IgD-negative memory B cell (primary cell): ENCODE measurements at regions not wholly inside any gene's neighbourhood (a gene's known extent, or its start where the extent isn't known, plus 50 kb on each side); places are given as distances from the start of the nearest gene placed in this dataset.
"Not testable (repeated sequence)": the region's sequence is repeated elsewhere in the genome, so short reads cannot be mapped to it uniquely, and the experiment has no call there.

ENCODE experiments used
- H3K27ac Mint-ChIP-seq, 3 donors: one replicate each; pipeline ENCODE4 v1.8.0; 2020 to 2022; ENCODE audit warnings: mild to moderate bottlenecking in 3 of 3, mixed read lengths in 3 of 3, moderate library complexity in 1 of 3
- H3K27me3 Mint-ChIP-seq: one replicate; pipeline ENCODE4 v1.8.0; 2021; ENCODE audit warnings: mixed read lengths
- H3K36me3 Mint-ChIP-seq: one replicate; pipeline ENCODE4 v1.8.0; 2020; ENCODE audit warnings: mild to moderate bottlenecking, mixed read lengths
- H3K4me1 Mint-ChIP-seq, 3 donors: one replicate each; pipeline ENCODE4 v1.8.0; 2020 to 2022; ENCODE audit warnings: mixed read lengths in 3 of 3, mild to moderate bottlenecking in 1 of 3
- H3K4me3 Mint-ChIP-seq, 4 donors: one replicate each; pipeline ENCODE4 v1.8.0; 2020 to 2022; ENCODE audit warnings: mild to moderate bottlenecking in 4 of 4, mixed read lengths in 4 of 4, moderate library complexity in 3 of 4
- H3K9me3 Mint-ChIP-seq, 3 donors: one replicate each; pipeline ENCODE4 v1.8.0; 2020 to 2021; ENCODE audit warnings: mixed read lengths in 3 of 3, mild to moderate bottlenecking in 1 of 3

DNA sequence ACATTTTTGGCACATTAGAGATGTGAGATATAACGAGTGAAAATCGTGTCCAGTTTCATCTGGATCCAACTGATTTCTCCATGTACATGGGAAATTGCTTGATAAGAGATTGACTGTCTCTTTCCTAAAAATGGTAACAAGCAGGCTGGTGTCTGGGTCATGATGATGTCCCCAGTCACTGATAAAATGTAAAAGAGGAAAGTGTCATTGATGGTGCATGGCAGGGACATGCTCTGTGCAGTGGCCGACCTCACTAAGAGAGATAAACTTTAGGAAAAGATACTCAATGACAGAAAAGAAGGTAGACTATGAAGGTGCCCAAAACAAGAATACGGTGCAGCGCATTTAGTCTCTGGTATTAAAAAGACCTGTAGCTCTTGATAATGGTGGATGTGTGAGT, 1517.5 kb downstream of the RPIA start:
- Mint-ChIP-seq H3K4me1 (peaks cover 0 to 8% (median 7%) of the 10 kb centered on the region in 3 donors), H3K36me3 (no peaks in the 10 kb centered on the region), H3K27me3 (peaks cover 2% of the 10 kb centered on the region), H3K9me3 (no peaks in the 10 kb centered on the region), H3K27ac (no peak overlapping the region), H3K4me3 (no peak overlapping the region)

DNA sequence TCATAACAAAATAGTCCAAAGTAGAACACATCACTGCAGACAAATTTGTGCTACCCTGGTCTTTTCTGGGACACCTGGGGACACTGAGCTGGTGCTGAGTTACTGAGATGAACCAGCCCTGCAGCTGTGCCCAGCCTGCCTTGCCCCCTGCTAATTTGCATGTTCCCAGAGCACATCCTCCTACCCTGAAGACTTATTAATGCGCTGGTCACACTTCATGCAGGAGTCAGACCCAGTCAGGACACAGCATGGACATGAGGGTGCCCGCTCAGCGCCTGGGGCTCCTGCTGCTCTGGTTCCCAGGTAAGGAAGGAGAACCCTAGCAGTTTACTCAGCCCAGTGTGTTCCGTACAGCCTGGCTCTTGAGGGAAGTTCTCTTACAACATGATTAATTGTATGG, 1518.3 kb downstream of the RPIA start:
- no peaks in the 10 kb centered on the region for H3K36me3 Mint-ChIP-seq
- H3K27ac Mint-ChIP-seq: no peak overlapping the region
- no peaks in the 10 kb centered on the region for H3K9me3 Mint-ChIP-seq
- H3K27me3 Mint-ChIP-seq: peaks cover 2% of the 10 kb centered on the region
- peak overlapping the region in 3 of 4 donors; percentile 12 to 79 (median 69) for H3K4me3 Mint-ChIP-seq
- peaks cover 0 to 8% (median 7%) of the 10 kb centered on the region in 3 donors for H3K4me1 Mint-ChIP-seq

DNA sequence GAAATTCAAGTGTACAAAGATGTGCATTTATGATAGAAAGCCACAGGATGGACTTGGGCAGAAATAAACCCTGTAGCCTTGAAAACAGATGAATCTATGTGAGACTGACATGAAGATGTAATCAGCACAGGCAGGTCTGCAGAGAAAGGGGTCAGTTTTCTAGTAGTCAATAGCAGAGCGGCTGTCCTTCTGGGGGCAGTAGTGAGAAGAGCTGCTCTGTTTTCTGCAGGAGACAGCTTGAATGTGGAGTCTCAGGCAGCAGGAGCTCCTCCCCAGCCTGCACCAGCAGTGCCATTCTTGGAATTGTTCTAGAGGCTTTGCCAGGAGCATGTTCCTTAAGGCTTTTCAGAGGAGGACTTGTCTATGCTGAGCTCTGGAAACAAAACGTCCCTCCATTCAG, 1524.4 kb downstream of the RPIA start:
- not testable (repeated sequence) for H3K4me3 Mint-ChIP-seq, H3K27me3 Mint-ChIP-seq, H3K9me3 Mint-ChIP-seq, H3K36me3 Mint-ChIP-seq, H3K27ac Mint-ChIP-seq
- peaks cover 5 to 16% (median 9%) of the 10 kb centered on the region in 3 donors for H3K4me1 Mint-ChIP-seq

DNA sequence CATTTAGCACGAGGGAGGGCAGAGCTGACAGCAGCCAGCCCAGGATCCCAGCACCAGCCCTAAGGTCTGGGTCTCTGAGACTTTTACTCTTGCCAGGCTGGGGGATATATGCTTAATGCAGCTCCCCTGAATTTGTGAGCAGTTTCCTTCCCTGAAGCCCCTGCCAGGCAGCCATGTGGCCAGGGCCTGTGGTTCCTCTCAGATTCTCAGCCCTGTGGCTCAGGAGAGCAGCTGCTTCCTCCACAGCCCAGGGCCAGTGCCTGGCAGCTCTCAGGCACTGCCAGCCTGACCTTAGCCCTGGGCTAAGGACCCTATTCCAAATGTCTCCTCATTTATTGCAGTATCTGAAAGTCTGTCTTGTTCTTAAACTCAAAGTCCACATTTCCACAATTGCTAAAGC, 1525.3 kb downstream of the RPIA start:
- H3K36me3 Mint-ChIP-seq, H3K27ac Mint-ChIP-seq, H3K9me3 Mint-ChIP-seq, H3K4me3 Mint-ChIP-seq, H3K27me3 Mint-ChIP-seq: not testable (repeated sequence)
- H3K4me1 Mint-ChIP-seq: peaks cover 10 to 24% (median 14%) of the 10 kb centered on the region in 3 donors

DNA sequence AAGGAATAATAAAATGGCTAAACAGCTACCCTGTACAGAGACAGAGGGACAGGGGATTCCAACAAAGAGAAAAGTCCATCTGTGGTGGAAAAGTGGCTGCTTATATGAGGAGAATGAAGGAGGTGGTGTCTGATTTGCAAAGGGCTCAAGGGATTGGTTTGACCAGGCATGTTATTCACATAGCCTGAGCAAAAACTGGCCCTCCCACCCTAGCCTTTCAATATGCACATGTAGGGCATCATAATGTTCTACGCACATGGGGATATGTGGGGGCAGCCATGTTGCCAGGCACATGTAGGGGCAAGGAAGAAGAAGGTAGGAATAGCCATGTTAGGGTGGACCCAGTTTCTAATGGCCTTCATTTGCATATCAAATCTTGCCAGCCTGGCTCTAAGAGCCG, 1527.1 kb downstream of the RPIA start:
- H3K27ac Mint-ChIP-seq, H3K27me3 Mint-ChIP-seq, H3K4me3 Mint-ChIP-seq, H3K9me3 Mint-ChIP-seq, H3K36me3 Mint-ChIP-seq: not testable (repeated sequence)
- H3K4me1 Mint-ChIP-seq: peaks cover 10 to 29% (median 14%) of the 10 kb centered on the region in 3 donors

DNA sequence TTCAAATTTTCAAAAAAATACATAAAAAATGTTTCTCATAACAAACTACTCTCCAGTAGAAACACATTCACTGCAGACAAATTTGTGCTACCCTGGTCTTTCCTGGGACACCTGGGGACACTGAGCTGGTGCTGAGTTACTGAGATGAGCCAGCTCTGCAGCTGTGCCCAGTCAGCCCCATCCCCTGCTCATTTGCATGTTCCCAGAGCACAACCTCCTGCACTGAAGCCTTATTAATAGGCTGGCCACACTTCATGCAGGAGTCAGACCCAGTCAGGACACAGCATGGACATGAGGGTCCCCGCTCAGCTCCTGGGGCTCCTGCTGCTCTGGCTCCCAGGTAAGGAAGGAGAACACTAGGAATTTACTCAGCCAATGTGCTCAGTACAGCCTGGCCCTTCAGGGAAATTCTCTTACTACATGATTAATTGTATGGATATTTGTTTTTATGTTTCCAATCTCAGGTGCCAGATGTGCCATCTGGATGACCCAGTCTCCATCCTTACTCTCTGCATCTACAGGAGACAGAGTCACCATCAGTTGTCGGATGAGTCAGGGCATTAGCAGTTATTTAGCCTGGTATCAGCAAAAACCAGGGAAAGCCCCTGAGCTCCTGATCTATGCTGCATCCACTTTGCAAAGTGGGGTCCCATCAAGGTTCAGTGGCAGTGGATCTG, 1529.3 kb downstream of the RPIA start:
- Mint-ChIP-seq H3K4me1 (peaks cover 10 to 29% (median 12%) of the 10 kb centered on the region in 3 donors), H3K4me3 (peak overlapping the region; percentile 68 to 86 (median 75))
- H3K27ac Mint-ChIP-seq, H3K9me3 Mint-ChIP-seq, H3K36me3 Mint-ChIP-seq, H3K27me3 Mint-ChIP-seq: not testable (repeated sequence)

DNA sequence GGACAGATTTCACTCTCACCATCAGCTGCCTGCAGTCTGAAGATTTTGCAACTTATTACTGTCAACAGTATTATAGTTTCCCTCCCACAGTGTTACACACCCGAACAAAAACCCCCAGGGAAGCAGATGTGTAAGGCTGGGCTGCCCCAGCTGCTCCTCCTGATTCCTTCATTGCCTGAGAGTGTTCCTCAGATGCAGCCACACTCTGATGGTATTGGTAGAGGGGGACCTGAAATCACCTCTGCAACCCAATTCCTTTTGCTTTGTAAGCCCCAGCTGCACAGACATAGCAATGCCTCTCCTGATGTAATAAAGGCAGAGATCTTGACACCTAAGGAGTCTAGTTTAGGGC, 1529.8 kb downstream of the RPIA start:
- no peaks in the 10 kb centered on the region for H3K36me3 Mint-ChIP-seq
- H3K27me3 Mint-ChIP-seq: no peaks in the 10 kb centered on the region
- H3K4me1 Mint-ChIP-seq: peaks cover 10 to 29% (median 11%) of the 10 kb centered on the region in 3 donors
- H3K4me3 Mint-ChIP-seq: peak overlapping the region; percentile 68 to 86 (median 75)
- no peak overlapping the region for H3K27ac Mint-ChIP-seq
- peaks cover 0 to 3% (median 0%) of the 10 kb centered on the region in 3 donors for H3K9me3 Mint-ChIP-seq

DNA sequence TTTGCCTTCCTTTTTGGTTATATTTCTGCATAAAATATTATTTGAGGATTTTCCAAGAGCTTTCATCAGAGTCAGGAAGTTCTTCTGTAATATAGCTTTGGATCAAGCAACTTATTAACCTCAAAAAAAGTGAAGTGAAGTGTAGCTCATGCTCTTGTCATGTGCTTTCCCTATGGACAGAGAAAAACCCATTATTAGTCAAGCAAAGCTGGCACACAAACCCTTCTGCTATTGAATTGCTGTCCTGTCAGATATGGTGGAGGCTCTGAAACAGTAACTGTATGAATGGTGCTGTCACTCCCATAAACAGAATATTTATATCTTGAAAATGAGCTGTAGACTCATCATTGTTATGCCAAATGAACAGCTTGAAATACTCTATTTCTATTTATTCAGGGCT, 1533.3 kb downstream of the RPIA start:
- H3K27me3 Mint-ChIP-seq, H3K27ac Mint-ChIP-seq, H3K4me3 Mint-ChIP-seq, H3K9me3 Mint-ChIP-seq, H3K36me3 Mint-ChIP-seq: not testable (repeated sequence)
- H3K4me1 Mint-ChIP-seq: peaks cover 10 to 19% (median 11%) of the 10 kb centered on the region in 3 donors

DNA sequence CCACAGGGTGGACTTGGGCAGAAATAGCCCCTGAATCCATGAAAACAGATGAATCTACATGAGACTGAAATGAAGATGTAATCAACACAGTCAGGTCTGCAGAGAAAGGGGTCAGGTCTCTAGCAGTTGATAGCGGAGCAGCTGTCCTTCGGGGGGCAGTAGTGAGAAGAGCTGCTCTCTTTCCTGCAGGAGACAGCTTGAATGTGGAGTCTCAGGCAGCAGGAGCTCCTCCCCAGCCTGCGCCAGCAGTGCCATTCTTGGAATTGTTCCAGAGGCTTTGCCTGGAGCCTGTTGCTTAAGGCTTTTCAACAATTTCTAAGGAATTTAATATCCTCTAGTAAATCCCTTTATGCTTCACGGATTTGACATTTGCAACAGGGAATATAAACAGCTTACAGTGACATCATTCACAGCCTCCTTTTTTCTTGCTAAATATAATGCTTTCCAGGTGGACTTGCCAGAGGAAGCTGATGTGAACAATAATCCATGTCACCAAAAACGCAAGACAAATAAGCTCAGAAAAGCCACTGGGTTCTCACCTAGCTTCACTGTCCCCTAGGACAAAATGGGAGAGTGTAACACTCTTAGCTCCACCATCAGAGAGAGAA, 1535.1 kb downstream of the RPIA start:
- H3K4me3 Mint-ChIP-seq, H3K27me3 Mint-ChIP-seq, H3K36me3 Mint-ChIP-seq, H3K27ac Mint-ChIP-seq, H3K4me1 Mint-ChIP-seq, H3K9me3 Mint-ChIP-seq: not testable (repeated sequence)

DNA sequence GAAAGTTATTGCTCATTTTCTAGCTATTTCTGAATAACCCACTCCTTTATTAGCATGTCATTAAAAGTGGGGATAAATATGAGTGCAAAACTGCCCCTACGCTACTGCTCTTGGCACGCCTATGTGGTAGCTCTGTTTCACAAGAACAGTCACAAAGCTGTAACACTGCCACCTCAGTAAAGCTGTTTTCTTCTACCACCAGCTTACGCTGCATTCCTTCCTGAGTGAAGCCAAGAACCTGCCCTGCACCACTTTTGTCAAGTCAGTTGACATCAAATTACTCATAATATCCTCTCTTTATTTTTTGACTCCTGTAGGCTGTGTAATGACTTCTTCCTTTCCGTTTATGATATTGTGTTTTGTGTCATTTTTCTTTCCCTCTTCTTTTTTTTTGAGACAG, 1539.7 kb downstream of the RPIA start:
- not testable (repeated sequence) for H3K9me3 Mint-ChIP-seq, H3K4me3 Mint-ChIP-seq, H3K4me1 Mint-ChIP-seq, H3K36me3 Mint-ChIP-seq, H3K27me3 Mint-ChIP-seq, H3K27ac Mint-ChIP-seq

DNA sequence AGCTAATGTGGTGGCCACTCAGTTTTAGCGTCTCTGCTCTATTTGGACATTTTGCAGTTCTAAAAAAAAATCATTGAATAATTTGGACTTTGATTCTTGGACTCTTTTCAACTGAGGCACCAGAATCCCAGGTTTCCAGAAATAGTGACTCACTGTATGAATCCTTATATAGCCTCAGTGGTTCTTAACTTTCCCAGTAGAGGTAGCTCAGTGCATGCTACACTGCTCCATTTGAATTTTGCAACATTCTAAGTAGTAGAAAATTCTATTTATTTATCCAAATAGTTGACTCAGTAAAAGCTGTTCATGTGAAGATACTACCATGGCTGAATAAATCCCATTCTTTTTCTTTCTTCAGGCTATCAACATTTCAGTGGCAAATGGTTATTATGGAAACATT, 1544.0 kb downstream of the RPIA start:
- H3K36me3 Mint-ChIP-seq, H3K4me3 Mint-ChIP-seq, H3K27me3 Mint-ChIP-seq, H3K9me3 Mint-ChIP-seq, H3K27ac Mint-ChIP-seq, H3K4me1 Mint-ChIP-seq: not testable (repeated sequence)

DNA sequence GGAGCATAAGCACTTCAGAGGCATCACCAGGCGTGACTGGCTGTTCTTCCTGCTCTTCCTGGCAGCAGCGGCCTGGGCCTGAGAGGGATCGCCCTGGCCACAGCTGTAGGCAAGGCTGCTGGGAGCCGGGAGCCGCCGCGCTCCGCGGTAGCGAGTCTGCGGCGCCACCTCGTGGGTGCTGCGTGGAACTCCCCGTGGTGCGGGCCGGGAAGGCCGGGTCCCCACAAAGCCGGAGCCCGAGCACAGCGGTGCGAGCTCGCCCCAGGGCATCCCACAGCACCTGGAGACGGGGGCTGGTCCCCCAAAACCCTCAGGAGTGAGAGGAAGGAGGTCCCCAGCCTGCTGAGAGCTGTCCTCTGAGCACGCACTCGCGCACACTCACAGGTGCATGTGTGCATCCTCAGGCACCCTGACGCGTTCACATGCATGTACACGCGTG, 1546.5 kb downstream of the RPIA start:
- H3K4me3 Mint-ChIP-seq, H3K4me1 Mint-ChIP-seq, H3K27me3 Mint-ChIP-seq, H3K27ac Mint-ChIP-seq, H3K9me3 Mint-ChIP-seq, H3K36me3 Mint-ChIP-seq: not testable (repeated sequence)

DNA sequence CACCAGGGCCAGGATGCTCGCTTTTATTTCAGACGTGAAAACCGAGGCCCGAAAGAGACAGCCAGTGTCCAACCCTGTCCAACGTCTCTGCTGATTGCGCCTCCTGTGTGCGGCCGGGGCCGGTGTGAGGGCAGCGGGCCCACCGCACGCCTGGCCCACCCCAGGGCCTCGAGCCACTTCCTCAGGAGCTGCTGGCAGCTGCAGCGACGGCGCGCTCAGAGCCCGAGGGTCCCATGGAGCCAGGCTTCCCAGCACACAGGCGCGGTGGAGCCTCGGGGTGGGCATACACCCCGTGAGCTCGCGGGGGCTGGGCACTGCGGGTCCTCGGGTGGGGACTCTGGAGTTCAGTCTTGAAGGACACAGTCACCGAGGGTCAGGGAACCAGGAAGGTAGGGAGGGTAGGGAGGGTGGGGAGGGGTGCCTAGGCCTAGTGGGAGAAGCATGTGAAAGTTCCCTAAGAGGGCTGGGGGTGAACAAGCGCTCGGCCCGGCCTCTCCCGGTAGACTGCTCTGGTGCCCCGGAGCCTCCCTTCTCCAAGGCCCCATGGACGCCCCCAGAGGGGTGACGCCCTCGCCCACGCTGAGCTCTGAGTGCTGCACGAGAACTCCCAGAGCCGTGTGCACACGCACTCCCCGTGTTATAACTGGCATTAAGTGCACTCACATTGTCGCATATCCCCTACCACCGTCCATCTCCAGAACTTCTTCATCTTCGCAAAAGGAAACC, 1547.2 kb downstream of the RPIA start:
- H3K9me3 Mint-ChIP-seq, H3K27ac Mint-ChIP-seq, H3K36me3 Mint-ChIP-seq, H3K4me3 Mint-ChIP-seq, H3K4me1 Mint-ChIP-seq, H3K27me3 Mint-ChIP-seq: not testable (repeated sequence)

DNA sequence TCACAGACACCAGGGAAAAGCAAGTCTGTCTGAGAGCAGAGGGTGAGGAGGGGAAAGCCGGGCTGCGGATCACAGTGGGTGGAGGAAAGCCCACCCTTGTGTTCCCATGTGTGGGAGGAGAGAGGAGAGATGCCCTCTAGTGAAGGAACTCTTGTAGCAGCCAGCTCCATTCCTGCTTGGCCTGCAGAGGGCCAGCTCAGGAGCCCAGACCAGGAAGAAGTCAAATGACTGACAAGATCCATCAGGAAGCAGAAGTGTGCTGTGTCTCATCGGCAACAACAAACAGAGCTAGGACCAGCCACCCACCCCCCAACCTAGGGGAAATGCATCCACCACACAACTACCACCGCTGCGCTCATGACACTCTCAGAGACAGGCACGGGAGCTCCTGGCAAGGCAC, 1548.3 kb downstream of the RPIA start:
- H3K9me3 Mint-ChIP-seq, H3K36me3 Mint-ChIP-seq, H3K27me3 Mint-ChIP-seq, H3K27ac Mint-ChIP-seq, H3K4me1 Mint-ChIP-seq, H3K4me3 Mint-ChIP-seq: not testable (repeated sequence)

DNA sequence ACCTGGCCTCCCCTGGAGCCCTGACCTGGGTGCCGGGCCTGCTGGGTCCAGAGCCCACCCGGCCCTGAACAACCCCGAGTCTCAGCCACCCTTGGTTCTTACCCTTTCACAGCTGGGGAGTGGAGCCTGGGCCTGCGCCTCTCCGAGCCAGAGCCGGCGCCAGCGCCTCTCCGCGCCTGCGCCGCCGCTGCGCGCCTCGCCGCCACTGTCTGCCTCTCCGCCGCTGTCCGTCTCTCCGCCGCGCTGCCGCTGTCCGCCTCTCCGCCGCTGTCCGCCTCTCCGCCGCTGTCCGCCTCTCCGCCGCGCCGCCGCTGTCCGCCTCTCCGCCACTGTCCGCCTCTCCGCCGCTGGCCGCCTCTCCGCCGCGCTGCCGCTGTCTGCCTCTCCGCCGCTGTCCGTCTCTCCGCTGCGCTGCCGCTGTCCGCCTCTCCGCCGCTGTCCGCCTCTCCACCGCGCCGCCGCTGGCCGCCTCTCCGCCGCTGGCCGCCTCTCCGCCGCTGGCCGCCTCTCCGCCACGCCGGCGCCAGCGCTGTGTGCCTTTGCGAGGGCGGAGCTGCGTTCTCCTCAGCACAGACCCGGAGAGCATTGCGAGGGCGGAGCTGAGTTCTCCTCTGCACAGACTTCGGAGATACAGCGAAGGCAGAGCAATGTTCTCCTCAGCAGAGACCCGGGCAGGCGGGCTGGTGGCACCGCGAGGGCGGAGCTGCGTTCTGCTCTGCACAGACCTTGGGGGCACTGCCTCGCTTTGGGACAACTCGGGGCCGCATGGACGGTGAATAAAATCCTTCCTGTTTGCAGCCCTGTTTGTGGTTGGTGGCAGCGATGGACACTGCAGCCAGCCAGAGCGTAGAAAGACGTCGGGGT, 1553.7 kb downstream of the RPIA start:
- H3K4me3 Mint-ChIP-seq: peak overlapping the region in 3 of 4 donors; percentile 38 to 72 (median 57)
- H3K36me3 Mint-ChIP-seq, H3K27ac Mint-ChIP-seq, H3K9me3 Mint-ChIP-seq, H3K4me1 Mint-ChIP-seq, H3K27me3 Mint-ChIP-seq: not testable (repeated sequence)
